Mononuclear cell (primary cell): ENCODE measurements at regions not wholly inside any gene's neighbourhood (a gene's known extent, or its start where the extent isn't known, plus 50 kb on each side); places are given as distances from the start of the nearest gene placed in this dataset.
"Not testable (repeated sequence)": the region's sequence is repeated elsewhere in the genome, so short reads cannot be mapped to it uniquely, and the experiment has no call there.

Experiments
- H3K27me3 ChIP-seq: 2 replicates; pipeline ENCODE4 v1.6.0; 2011; ENCODE audit warnings: low read length, control low read depth; ENCODE audit not compliant: insufficient read depth
- H3K4me1 ChIP-seq: 2 replicates; pipeline ENCODE4 v1.5.1; 2011; ENCODE audit warnings: mild to moderate bottlenecking, low read length, control low read depth; ENCODE audit not compliant: insufficient read depth
- H3K4me3 ChIP-seq: 2 replicates; pipeline ENCODE4 v1.5.1; 2011; ENCODE audit warnings: mild to moderate bottlenecking, low read length, moderate library complexity
- H3K9me3 ChIP-seq: 2 replicates; pipeline ENCODE4 v1.5.1; 2011; ENCODE audit warnings: low read depth, mild to moderate bottlenecking, control low read depth, low read length

DNA sequence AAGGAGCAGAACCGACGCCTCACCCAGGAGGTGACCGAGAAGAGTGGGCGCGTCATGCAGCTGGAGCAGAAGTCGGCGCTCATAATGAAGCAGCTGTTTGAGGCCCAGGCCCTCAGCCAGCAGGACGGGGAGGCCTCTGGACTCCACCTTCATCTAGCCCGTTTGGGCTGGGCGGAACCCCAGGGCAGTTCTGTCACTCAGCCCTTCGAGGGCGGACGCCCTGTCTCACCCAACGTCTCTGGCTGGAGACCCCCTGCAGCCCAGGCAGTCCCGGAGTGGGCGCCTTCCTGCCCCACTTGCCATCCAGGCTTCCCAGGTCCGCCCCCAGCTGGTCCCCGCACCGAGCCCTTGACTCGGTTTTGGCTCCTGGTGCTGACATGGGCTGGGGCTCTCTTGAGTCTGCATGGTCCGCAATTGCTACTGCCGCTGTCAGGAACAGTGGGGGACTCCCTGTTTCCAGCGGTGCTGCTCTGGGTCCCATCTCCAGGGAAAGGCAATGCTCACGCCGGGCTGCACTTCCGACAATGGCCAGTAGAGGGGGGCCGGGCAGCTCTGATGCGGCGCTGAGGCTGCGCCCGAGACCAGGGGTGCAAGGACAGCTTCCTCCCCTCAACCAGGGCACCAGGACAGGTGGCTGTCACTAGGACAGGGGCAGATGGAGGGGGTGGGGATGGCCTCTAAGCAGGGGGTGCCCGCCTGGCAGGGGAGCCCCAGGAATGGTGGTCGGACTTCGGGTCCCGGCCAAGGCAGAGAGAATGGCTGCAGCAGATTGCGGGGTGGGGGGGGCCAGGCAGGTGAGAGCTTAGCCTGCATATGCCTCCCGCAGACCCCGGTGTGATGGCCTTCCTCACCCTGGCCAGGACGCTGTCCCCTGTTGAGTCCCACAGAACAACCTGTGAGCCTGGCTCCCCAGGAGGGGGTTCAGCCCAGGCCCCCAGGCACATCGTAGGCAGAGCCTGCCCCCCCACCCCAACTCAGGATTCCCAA is 71.2 kb upstream of the KCTD7 start:
- H3K4me1 ChIP-seq, result no peaks in the 10 kb centered on the region
- no peak overlapping the region for H3K4me3 ChIP-seq
- no peaks in the 10 kb centered on the region for H3K9me3 ChIP-seq
- H3K27me3 ChIP-seq, result no peaks in the 10 kb centered on the region

DNA sequence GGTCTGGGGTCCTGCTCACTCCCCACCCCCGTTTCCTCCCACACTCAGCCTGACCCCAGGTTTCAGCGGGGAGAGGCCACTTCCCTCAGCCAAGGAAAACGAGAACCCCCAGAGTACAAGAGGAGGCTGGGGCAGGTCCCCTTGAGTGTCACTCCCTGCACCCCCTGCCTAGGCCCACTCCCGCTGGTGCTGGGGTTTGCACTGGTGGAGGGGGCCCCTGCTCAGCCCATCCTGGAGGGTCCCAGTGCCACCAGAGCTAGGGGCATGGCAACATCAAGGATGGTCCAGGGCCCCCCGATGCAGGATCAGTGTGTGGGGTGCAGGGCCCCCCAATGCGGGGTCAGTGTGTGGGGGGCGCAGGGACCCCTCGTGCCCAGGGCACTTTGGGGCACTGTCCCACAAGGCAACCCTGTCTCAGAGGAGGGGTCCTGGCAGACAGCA is 70.5 kb upstream of the KCTD7 start:
- Histone ChIP-seq H3K4me1 (no peaks in the 10 kb centered on the region), H3K4me3 (no peak overlapping the region), H3K9me3 (no peaks in the 10 kb centered on the region), H3K27me3 (no peaks in the 10 kb centered on the region)

DNA sequence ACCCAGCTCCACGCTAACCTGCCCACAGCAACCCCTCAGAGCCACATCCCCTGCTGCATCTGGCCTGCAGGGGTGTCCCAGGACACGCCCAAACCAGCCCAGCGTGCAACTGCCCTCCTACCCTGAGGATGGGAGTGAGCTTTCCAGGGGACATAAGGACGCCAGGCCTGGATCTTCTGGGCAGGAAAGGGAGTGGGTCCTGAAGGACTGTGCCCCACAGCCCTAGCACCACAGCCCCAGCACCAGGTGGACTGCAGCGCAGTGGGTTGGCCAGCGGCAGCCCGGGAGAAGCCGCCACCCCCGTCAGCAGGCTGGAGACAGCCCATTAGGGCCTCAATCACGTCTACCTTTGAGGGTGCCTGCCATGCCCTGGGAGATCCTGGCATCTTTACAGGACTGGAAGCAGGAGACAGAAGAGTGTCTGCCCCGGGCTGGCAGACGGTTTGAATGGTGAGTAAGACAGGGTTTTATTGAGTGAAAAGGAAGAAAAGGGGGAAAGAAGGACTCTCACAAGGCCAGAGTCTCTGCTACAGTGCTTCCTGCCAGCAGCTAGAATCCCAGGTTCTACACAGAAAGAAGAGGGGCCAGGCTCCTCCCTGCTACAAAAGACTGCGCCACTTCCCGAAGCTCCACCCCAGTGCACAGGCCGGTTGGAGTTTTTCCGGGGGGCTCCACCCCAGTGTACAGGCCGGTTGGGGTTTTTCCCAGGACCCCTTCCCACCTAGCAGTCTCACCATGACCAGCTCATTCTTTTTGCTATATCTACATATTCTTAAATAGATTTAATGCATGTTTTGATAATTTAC is 69.8 kb upstream of the KCTD7 start:
- no peak overlapping the region for H3K4me3 ChIP-seq
- H3K9me3 ChIP-seq, result no peaks in the 10 kb centered on the region
- no peaks in the 10 kb centered on the region for H3K4me1 ChIP-seq
- H3K27me3 ChIP-seq, result no peaks in the 10 kb centered on the region

DNA sequence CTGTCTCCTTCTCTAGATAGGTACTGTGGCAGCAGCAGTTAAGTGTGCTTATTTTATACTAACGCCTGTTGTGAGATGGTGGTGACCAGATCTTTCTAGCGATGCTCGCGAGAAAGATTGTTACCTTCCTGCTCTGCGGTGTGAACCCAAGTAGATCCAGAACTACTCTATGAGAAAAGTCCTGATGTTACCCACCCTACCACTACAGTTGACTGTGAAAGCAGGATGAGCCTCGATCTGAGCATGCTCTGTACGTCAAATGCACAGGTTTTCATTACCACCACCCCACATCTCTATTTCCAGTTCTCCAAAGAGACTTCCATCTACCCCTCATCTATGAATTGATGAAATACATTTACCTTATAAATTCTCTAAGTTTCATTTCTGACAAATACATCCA is 64.6 kb upstream of the KCTD7 start:
- H3K27me3 ChIP-seq, result no peaks in the 10 kb centered on the region
- no peaks in the 10 kb centered on the region for H3K9me3 ChIP-seq
- no peak overlapping the region for H3K4me3 ChIP-seq
- H3K4me1 ChIP-seq, result no peaks in the 10 kb centered on the region

DNA sequence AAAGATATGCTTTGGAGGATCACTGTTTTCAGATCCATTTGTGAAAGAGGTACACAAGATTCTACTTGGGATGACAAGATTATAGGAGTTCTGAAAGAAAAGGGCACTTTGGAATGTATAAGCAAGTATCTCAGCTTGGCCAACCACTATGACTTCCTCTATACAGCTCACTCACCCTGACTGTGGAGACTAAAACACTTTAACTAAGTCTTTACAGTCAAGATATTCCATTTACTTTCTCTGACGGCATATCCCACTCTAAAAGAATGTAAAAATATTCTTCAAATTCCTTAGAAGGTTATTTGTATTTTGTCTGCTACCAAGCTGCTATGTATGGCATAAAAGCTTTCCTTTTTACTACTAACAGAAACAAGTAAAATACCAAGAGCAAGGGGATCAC is 58.5 kb upstream of the KCTD7 start:
- not testable (repeated sequence) for H3K9me3 ChIP-seq, H3K4me1 ChIP-seq, H3K4me3 ChIP-seq, H3K27me3 ChIP-seq

DNA sequence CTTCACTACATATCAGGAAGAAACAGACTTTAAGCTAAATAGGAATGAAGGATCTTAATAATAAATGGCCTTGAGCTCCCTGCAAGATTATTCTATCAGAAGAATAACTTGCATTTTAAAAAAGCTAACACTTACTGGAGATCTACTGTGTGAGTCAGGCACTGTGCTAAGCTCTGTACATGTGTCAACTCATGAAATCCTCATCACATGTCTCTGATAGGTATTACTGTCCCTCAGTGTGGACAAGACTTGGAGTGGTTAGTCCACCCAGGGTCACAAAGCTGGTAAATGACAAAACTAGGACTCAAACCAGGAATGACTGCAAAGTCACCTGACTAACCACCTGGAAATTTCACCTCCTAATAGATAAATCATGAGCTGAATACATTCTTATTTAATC is 57.1 kb upstream of the KCTD7 start:
- Histone ChIP-seq H3K4me3 (no peak overlapping the region), H3K9me3 (no peaks in the 10 kb centered on the region), H3K4me1 (no peaks in the 10 kb centered on the region), H3K27me3 (no peaks in the 10 kb centered on the region)

DNA sequence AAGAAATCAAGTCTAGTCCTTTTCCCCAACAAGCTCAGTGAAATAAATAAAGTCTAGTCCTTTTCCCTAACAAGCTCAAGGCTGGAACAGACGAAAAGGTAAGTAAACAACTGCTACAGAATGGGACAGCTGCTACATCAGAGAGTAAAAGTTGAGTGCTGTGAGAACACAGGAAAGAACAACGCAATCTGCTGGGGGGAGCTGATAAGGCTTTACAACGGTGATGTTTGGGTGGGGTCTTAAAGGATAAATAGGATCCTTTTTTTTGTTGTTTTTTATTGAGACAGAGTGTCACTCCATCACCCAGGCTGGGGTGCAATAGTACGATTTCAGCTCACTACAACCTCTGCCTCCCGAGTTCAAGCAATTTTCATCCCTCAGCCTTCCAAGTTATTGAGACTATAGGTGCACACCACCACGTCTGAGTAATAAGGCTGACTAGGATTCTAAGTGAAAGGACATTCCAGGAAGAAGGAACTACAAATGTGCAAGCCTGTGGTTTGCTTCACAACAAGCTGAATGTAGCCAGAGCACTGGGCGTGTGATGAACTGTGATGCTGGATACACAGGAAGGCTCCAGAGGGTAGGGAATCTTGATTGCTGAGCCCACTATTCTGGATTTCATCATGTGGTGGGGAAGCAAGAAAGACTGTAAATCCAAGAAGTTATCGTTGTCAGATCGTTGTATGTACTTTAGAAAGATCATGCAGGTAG is 54.7 kb upstream of the KCTD7 start:
- H3K4me1 ChIP-seq, H3K27me3 ChIP-seq, H3K4me3 ChIP-seq, H3K9me3 ChIP-seq: not testable (repeated sequence)

DNA sequence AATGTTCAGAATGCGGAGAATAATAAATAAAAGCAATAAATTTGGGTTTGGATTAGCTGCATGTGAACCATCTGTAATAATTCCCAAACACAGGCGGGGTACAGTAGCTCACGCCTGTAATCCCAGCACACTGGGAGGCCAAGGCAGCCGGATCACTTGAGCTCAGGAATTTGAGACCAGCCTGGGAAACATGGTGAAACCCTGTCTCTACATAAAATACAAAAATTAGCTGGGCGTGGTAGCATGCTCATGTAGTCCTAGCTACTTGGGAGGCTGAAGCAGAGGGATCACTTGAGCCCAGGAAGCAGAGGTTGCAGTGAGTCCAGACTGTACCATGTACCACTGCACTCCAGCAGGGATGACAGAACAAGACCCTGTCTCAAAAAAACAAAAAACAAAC is 53.9 kb upstream of the KCTD7 start:
- H3K9me3 ChIP-seq, H3K4me3 ChIP-seq, H3K4me1 ChIP-seq, H3K27me3 ChIP-seq: not testable (repeated sequence)

DNA sequence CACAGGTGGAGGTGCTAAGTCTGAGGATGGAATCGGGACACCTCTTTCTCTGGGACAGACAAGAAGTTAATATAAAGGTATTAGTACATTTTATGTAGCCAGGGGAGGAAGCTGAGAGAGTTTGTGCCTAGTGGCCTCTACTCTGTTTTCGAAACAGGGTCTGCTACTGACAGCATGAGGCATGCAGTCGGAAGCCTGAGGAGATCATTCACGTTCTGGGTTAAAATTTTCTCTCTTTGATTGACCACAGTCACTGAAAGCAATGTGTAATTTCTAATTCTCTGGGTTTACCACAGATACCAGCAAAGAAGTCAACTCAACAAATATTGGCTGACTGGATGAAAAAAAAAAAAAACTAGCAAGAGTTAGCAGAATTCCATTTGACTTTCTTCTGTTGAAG is 53.3 kb upstream of the KCTD7 start:
- Histone ChIP-seq H3K9me3 (no peaks in the 10 kb centered on the region), H3K27me3 (no peaks in the 10 kb centered on the region), H3K4me1 (peaks cover 3% of the 10 kb centered on the region), H3K4me3 (no peak overlapping the region)

DNA sequence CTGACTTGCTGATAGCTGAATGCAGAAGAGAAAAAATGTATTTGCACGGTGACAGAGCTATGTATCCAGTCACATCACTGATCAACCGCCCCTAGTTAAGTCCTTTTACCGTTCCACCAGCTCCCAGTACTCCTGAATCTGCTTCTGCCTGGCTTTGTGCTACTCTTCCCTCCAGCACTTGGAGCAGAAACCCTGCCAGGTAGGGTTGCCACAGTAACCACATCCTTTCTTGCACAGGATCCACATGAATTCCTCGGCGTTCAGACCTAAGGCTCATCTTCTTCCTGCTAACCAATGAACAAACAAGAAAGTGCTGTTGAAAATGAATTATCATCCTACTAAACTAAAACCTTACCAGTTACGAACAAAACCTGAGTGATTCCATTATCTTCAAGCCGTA is 52.0 kb upstream of the KCTD7 start:
- Histone ChIP-seq H3K4me1 (peaks cover 7% of the 10 kb centered on the region), H3K9me3 (no peaks in the 10 kb centered on the region), H3K27me3 (no peaks in the 10 kb centered on the region), H3K4me3 (no peak overlapping the region)
